Endothelial cell of umbilical vein (primary cell): ENCODE measurements at regions not wholly inside any gene's neighbourhood (a gene's known extent, or its start where the extent isn't known, plus 50 kb on each side); places are given as distances from the start of the nearest gene placed in this dataset.

Source experiments
- BruUV-seq: library from RNA; stranded (reverse); fragments of 400-500 nt; replicated peaks from 2 replicates; lab custom pipeline; 2021; lab: Mats Ljungman, UMichigan
- CTCF ChIA-PET: fragments of 300-600, 350-600 bp; sonication (Branson Sonifier 250); formaldehyde crosslinking; loops from one replicate; lab custom pipeline; 2021; ENCODE audit warnings: antibody characterized with exemption, inconsistent platforms; lab: Charles Lee
- POLR2A ChIA-PET: fragments of 300-600, 350-600 bp; sonication (Branson Sonifier 250); formaldehyde crosslinking; loops from one replicate; lab custom pipeline; 2021; ENCODE audit warnings: antibody characterized with exemption, inconsistent platforms; lab: Charles Lee
- DNase-seq: peaks from one replicate; pipeline ENCODE4 v3.0.0-alpha.2; 2011; ENCODE audit warnings: low read depth, low spot score
- FAIRE-seq: peaks from 2 replicates; lab custom pipeline; 2011; peaks lifted over from hg19 to GRCh38; lab: Jason Lieb, UNC
- H2AFZ ChIP-seq: 2 replicates; pipeline ENCODE4 v1.6.0; 2012; ENCODE audit warnings: low read depth, low read length, control low read depth, inconsistent platforms
- H3K27ac ChIP-seq: 2 replicates; pipeline ENCODE4 v1.5.1; 2011; ENCODE audit warnings: low read depth, mild to moderate bottlenecking, control low read depth, low read length, moderate library complexity; ENCODE audit not compliant: insufficient read depth
- H3K27me3 ChIP-seq, 2 experiments: 2 replicates each; pipeline versions ENCODE4 v1.6.0 to v1.6.1; 2011; ENCODE audit warnings: low read length in 2 of 2, mixed read lengths in 1 of 2; ENCODE audit not compliant: control insufficient read depth in 2 of 2, insufficient read depth in 2 of 2
- H3K36me3 ChIP-seq, 2 experiments: 2 replicates in 1 of 2; 3 replicates in 1 of 2; pipeline ENCODE4 v1.5.1; 2011; ENCODE audit warnings: low read length in 2 of 2, mild to moderate bottlenecking in 1 of 2, moderate library complexity in 1 of 2; ENCODE audit not compliant: control insufficient read depth in 2 of 2, insufficient read depth in 2 of 2; ENCODE audit errors: extremely low read depth in 1 of 2
- H3K4me1 ChIP-seq: 3 replicates; pipeline ENCODE4 v1.5.1; 2011; ENCODE audit warnings: mild to moderate bottlenecking, low read length; ENCODE audit not compliant: control insufficient read depth, insufficient read depth; ENCODE audit errors: extremely low read depth
- H3K4me2 ChIP-seq: 2 replicates; pipeline ENCODE4 v1.6.1; 2011; ENCODE audit warnings: low read length, control low read depth, mixed read lengths; ENCODE audit not compliant: insufficient read depth
- H3K4me3 ChIP-seq, 3 experiments: fragments of 200-600 bp in 1 of 3; sonication (generic), shearing (Covaris generic) in 1 of 3; replicated peaks in 1 of 3; 2 replicates each; pipeline ENCODE4 v1.5.1; 2011 to 2016; ENCODE audit warnings: control low read depth in 3 of 3, low read length in 3 of 3, mild to moderate bottlenecking in 2 of 3, inconsistent platforms in 1 of 3, low read depth in 1 of 3, moderate library complexity in 1 of 3; ENCODE audit not compliant: insufficient read depth in 1 of 3
- H3K79me2 ChIP-seq: 2 replicates; pipeline ENCODE4 v1.6.0; 2012; ENCODE audit warnings: low read length, inconsistent platforms; ENCODE audit not compliant: control insufficient read depth, insufficient read depth
- H3K9ac ChIP-seq: replicated peaks from 2 replicates; pipeline ENCODE3; 2011; ENCODE audit warnings: low read length, control low read depth; ENCODE audit not compliant: insufficient read depth; ENCODE audit errors: extremely low read depth
- H3K9me1 ChIP-seq: replicated peaks from 3 replicates; pipeline ENCODE4 v1.6.0; 2011; ENCODE audit warnings: mild to moderate bottlenecking, low read length; ENCODE audit not compliant: control insufficient read depth, insufficient read depth; ENCODE audit errors: extremely low read depth
- H3K9me3 ChIP-seq: replicated peaks from 2 replicates; pipeline ENCODE4 v1.5.1; 2012; ENCODE audit warnings: low read length, inconsistent platforms; ENCODE audit not compliant: control insufficient read depth, insufficient read depth
- H4K20me1 ChIP-seq: replicated peaks from 2 replicates; pipeline ENCODE3; 2011; ENCODE audit warnings: mild to moderate bottlenecking, low read length; ENCODE audit not compliant: control insufficient read depth, insufficient read depth; ENCODE audit errors: extremely low read depth
- JUN ChIP-seq: IDR thresholded peaks from 2 replicates; pipeline ENCODE4 v1.6.1; 2011; ENCODE audit warnings: borderline replicate concordance, low read depth; ENCODE audit not compliant: insufficient read length, insufficient read depth
- MAX ChIP-seq: IDR thresholded peaks from 2 replicates; pipeline ENCODE4 v1.6.1; 2011; ENCODE audit not compliant: insufficient read depth, insufficient read length
- POLR2A ChIP-seq: IDR thresholded peaks from 2 replicates; pipeline ENCODE4 v1.6.1; 2012; ENCODE audit warnings: low read depth, mild to moderate bottlenecking, control low read depth, low read length
- POLR2AphosphoS5 ChIP-seq: IDR thresholded peaks from 2 replicates; pipeline ENCODE4 v1.6.1; 2012; ENCODE audit warnings: low read depth, mild to moderate bottlenecking, control low read depth, low read length, moderate library complexity; ENCODE audit not compliant: insufficient read depth
- dilution Hi-C: fragments of 300-500 bp; cut with MboI; formaldehyde crosslinking; loops from one replicate; pipeline ENCODE4 v1.15.0; 2019; ENCODE audit warnings: low sequenced_read_pairs; ENCODE audit not compliant: extremely low pct_ligation_motif_present
- intact Hi-C: fragments of 100-400 bp; cut with micrococcal nuclease; formaldehyde crosslinking; loops from one replicate; pipeline ENCODE4 v1.10.0; 2022

- no TSS peak for BruUV-seq
- Histone ChIP-seq H3K27ac (no peak overlapping the region), H3K9me3 (no peaks in the 10 kb centered on the region), H3K27me3 (no peaks in the 10 kb centered on the region), H3K4me1 (no peaks in the 10 kb centered on the region), H3K4me3 (no peak overlapping the region), H3K9ac (no peak overlapping the region), H3K36me3 (no peaks in the 10 kb centered on the region), H3K4me2 (no peak overlapping the region), H3K9me1 (no peaks in the 10 kb centered on the region), H2AFZ (no peak overlapping the region), H4K20me1 (no peaks in the 10 kb centered on the region), H3K79me2 (no peaks in the 10 kb centered on the region)
- dilution Hi-C loops (no loop called here), intact Hi-C loops (no loop called here)
- FAIRE-seq (no peak), DNase-seq (no peak)
- TF ChIP-seq JUN (no peak), POLR2AphosphoS5 (no peak), MAX (no peak)
- ChIA-PET POLR2A (no interaction called here), CTCF (no interaction called here)
Observed at GRCh38 chr13:67642657-67643056, 412.5 kb upstream of the PCDH9 start.

GRCh38 chr13:67635754-67636153, 405.6 kb upstream of the PCDH9 start:
- Histone ChIP-seq H3K9ac (no peak overlapping the region), H3K27ac (no peak overlapping the region), H3K27me3 (no peaks in the 10 kb centered on the region), H3K4me1 (no peaks in the 10 kb centered on the region), H4K20me1 (no peaks in the 10 kb centered on the region), H3K9me1 (no peaks in the 10 kb centered on the region), H3K4me3 (no peak overlapping the region), H3K9me3 (no peaks in the 10 kb centered on the region), H2AFZ (no peak overlapping the region), H3K79me2 (no peaks in the 10 kb centered on the region), H3K4me2 (no peak overlapping the region), H3K36me3 (no peaks in the 10 kb centered on the region)
- FAIRE-seq: no peak
- ChIA-PET CTCF (no interaction called here), POLR2A (no interaction called here)
- dilution Hi-C loops: no loop called here
- intact Hi-C loops: no loop called here
- BruUV-seq: no TSS peak
- no peak for TF ChIP-seq POLR2AphosphoS5
- TF ChIP-seq POLR2A: no peak
- DNase-seq: no peak
